HG03045 (cell line): ENCODE measurements at regions not wholly inside any gene's neighbourhood (a gene's known extent, or its start where the extent isn't known, plus 50 kb on each side); places are given as distances from the start of the nearest gene placed in this dataset.

Experiments used
- ATAC-seq: cut with Tn5 transposase; IDR thresholded peaks from one replicate; pipeline ENCODE4 v1.9.1; 2021; ENCODE audit warnings: mild to moderate bottlenecking, moderate library complexity; ENCODE audit not compliant: unreplicated experiment

DNA sequence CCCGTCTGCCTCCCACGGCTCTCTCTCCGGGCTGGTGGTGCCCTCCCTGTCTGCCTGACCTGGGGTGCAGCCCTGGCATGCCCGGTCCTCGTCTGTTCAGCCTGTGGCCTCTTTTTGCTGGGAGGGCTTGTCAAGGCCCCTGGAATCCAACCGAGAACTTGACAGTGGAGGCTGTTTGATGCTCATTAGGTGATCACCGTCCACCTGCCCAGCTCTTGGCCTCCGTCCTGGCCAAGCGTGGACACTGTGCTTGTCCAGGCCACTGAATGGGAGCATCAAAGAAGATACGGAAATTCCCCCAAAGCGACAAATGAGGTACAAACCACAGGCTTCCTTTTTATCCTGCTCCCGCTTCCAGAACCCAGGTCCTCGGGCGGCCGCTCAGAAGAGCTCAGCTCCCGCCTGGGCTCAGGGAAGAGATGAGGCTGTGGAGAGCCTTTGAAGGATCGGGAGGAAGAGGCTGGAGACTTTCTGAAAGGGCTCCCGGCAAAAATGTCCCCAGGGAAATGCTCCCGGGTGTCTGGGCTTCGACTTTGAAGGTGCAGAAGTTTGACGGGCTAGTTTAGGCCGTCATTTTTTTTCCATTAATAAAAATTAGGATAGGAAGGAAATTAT, 1273.9 kb downstream of the BRD1 start:
- ATAC-seq = no peak

DNA sequence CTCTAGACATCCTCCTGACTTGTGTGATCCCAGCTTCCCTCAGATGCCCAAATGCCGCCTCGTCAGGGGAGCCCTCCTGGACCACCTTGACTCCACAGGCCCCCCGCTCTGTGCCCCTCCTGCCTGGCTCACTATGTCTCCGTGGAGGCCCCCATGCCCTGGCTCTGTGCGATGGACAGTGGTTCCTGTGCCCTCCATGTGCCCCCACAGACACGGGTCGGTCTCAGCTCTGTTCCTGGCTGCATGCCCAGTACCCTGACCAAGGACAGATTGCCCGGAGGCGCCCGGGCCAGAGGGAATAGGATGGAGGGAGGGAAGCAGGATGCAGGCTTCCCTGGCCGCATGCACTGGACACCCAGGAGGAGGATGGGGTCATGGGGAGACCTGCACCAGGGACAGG, 1274.6 kb downstream of the BRD1 start:
- no peak for ATAC-seq

DNA sequence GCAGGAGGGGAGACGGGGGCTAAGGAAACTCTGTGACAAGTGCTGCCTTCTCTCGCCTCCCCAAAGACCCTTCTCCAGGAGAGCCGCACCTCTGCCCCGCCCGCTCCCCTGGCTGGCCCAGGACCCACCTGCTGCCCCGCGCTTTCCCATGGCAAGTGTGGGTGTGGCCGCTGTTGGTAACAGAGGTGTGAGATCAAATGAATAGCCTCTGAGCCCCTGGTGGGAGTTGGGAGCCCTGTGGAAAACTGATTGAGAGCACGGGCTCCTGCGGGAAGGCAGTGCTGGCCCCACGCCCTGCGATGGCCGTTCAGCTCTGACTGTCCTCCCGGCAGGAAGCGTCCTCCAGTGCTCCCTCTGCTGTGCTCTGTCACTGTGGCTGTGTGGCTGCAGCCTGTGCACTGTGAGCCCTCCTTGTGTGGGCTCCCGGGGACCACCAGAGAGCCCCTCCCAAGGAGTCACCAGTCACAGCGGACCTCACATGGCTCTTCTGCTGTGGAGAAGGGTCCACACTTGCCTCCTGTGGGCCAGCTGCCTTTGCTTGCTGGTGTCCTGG, 1275.9 kb downstream of the BRD1 start:
- no peak for ATAC-seq

DNA sequence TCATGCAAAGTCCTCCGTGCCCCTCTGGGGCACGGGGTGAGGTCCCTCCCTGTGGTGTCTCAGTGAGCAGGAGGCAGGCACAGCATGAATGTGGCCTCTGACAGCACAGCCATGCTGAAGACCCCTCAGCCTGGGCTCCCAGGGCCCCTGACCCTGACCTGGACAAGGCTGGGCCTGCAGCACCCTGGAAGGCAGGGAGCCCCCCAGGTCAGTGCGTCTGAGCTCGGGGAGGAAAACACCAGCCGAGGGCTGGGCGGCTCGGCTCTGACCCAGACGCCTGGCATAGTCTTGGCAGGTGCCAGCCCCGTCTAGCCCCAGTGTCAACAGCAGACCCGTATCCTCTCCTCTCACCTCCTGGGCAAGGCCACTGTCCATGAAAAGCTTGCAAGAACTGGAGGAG, 1276.6 kb downstream of the BRD1 start:
- no peak for ATAC-seq

DNA sequence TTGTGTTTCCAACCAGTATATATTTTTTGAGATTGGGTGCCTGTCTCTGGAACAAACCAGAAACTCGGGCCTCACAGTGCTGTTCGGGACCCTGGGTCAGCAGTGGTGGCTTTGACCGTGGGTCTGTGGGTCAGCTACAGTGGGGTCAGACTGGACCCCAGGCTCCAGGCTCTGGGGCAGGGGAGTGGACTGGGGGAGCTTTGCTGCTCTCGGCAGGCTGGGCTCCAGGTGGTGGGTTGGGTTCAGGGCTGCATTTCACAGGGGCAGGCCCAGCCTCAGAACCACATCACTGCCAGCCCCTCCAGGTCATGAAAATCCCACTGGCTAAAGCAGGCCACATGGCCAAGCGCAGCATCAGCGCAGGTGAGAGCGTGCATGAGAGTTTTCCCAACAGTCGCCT, 1279.3 kb downstream of the BRD1 start:
- no peak for ATAC-seq

DNA sequence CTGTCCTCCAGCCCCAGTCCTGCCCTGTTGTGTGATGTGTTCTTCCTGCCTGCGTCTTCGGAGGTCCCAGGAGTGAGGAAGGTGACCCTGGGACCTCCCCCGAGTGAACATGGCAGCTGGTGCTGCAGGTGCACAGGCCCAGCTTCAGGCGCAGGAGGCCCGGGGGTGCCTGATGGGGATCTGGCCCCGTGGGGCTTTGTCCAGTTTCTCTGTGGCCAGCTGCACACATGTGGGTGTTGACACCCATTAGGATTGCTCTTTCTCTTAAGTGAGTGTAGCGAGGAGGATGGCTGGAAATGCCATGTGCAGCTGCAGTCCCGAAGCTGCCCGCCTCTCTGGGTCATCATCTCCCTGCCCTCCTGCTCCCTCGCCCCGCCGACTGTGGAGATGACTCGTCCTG, 1279.7 kb downstream of the BRD1 start:
- ATAC-seq = no peak

DNA sequence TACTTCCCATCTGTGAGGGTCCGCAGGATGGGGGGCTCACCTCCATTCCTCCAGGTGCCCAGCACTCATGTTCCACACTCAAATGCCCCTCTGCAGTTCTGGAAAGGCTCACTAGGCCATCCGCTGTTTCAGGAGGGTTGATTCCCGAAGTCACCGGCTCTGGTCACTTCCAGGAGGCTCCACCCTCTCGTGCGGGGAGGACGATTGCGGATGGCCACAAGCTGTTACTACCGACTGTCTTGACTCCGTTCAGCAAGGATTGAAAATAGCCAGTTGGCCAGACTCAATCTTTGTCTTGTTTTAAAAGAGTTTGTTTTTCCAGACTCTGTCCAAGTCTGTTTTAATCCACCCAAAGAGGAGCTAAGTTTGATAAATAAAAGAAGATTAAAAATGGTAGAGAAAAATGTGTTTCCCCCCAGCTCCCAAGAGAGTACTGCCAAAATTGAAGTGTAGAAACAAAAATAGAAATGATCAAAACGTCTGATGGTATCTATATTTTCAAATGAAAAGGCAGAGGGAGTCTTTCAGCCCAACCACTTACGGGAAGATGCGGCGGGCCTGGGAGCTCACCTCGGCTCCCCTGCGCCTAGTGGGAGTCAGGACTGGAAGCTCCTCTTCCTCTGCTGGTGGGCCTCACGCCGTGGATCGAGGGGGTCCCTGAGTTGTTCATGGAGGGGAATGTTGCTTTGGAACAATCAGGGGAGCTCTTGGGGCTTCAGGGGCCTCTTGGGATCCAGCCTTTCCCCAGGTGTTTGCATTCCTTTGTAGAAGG, 1280.8 kb downstream of the BRD1 start:
- ATAC-seq = no peak

DNA sequence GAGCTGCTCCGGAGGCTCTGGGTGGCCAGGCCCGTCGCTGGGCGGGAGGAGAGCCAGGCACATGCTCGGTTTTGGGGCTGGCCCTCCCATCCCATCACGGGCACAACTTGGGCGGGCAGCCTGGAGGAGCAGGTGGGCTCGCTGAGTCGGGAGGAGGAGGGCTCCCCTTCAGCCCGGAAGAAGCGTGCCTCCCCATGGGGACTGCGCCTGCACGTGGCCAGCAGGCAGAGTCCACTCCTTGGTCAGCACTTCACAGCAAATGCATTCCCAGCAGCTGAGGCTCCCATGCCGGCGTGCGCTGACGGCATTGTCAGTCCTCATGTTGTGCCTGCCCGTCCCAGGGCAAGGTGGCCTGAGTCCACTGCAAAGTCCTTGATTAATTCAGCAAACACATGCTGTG, 1281.7 kb downstream of the BRD1 start:
- ATAC-seq = no peak

DNA sequence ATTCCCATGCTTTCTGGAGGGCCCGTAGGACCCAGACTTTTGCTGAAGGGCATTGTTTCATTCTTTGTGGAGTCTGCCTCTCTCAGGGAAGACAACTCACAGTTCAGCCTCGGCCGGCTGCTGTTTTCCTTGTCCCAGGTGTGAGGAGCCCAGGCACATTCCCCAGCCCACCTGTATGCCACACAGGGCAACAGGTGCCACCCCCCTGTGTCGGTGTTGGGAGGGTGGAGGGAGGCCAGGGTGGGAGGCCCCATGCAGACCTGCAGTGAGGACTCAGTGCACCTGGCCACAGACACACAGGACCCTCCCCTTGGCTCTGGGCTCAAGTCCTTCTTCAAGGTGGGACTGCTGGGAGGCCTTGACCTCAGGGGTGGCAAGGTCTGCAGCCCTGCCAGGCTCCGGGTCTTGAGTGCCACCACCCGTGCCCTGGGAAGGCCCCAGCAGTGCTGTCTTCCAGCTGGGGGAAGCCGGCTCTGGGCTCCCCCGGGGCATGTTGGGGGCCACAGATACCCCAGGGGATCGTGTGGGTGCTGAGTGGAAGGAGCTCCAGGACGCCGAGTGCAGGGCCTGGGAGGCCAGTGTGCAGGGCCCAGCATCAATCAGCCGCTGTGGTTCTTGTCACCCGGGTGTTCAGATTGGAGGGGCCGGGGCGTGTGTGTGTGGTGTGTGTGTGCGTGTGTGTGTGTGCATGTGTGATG, 1286.1 kb downstream of the BRD1 start:
- ATAC-seq = no peak

DNA sequence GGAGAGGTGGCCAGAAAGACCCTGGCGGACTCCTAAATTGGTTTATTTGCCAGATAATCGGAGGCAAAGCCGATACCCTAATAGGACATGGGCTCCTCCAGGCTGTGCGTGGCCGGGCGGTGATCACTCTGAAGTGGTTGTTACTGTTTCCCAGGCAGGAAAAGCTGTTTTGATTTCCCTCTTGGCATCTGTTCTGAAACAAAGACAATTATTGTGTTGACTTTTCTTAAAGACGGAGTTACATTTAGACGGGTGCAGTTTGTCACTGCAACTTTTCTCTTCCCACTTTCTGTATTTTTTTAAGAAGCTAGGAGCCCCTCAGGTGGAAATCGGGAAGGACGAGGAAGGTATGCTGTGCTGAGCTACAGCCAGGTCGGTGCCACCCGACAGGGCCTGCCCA, 1288.4 kb downstream of the BRD1 start:
- no peak for ATAC-seq

DNA sequence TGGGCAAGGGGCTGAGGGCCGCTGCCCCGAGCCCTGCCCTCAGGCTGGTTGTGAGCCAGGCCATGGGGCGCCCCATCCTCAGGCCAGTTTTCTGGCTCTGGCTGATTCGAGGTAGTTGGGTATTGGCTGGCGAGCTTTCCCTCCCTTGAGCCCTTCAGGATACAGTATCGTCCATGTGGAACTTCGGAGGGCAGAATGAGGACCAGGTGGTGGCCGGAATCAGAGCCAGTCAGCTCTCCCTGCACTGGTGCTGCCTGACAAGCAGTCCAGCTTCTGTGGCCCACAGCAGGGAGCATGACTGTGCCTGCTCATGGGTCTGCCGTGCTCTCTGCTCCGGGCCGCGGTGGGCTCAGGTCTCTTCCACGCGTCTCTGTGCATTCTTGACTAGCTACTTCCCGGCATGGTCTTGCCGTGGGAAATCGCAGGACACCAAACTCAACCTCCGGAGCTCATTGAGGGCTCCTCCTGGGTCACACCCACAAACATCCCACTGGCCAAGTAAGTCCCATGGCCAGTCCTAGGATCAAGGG, 1289.3 kb downstream of the BRD1 start:
- no peak for ATAC-seq

DNA sequence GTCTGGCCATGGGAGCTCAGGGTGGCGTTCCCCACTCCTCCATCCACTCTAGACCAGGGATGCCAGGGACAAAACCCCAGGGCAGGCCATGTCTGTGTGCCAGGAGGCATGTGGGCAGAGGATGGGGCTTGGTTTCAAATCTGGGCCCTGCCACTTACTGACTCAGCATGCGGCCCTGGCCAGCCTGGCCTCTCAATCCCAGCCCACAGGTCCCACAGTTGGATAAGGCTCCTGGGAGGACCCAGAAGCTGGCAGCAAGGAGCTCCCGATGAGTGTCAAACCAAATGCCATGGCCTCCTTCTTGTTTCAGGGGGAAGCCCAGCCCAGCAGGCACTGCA, 1290.4 kb downstream of the BRD1 start:
- no peak for ATAC-seq

DNA sequence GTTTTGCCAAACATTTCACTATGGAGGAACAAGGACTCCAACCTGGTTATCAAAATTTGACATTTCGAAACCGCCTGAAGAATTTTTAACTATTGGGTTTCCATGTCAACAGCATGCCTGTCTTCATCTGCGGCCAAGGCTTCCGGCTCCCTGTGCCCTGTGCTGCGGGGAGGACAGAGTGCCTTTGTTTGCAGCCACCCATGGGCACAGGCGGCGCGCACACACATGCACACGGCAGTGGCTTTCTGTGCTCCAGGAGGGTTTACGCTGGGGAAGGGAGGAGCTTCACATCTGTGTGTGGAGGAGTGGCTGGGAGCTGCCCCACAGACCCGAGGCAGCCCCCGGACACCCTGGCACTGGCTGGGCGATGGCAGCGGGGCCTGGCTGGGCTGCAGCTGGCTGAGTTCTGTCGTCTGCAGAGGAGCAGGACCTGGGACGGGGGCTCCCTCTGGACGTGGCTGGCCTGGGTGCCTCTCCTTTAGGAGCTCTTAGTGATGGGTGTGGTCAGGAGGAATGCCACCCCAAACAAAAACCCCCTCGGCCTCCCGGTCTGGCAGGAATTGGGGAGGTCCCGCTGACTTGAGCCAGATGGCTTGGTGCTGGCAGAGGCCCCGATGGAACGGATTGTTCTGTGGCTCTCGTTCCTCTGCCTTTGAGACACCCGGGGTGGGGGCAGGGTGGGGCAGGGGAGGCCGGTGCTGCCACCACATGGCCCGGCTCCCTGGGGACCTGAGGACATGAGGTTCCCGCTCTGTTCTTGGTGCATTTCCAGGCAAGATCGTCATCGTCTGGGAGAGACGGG, 1290.9 kb downstream of the BRD1 start:
- no peak for ATAC-seq

DNA sequence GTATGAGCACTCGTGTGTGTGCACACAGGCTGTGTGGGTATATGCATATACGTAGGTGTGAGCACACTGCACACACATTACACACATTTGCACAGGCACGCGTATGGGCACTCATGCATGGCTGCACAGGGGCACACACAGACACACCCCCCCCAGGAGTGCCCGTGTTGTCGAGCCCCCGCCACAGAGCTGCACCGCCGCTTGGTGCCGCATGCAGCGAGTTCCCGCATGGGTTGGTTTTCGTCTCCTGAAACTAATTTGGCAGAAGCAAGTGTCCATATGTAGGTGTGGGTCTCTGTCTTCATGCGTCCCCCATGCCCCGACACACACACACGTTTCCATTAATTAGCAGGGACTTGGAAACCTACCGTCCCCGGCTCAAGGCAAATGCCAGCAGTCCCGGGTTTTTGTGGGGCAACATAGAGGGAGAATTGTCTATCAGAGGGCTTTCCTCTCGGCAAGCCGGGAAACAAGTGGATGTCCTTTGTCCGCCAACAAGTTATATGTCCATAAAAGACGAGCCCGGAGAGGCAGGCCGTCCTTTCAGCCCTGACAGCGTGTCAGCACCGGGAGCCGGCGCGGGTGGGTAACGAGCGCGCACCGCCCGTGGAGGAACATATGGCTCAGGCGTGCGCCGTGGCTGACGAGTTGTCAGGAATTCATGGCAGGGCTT, 1291.7 kb downstream of the BRD1 start:
- ATAC-seq = no peak

DNA sequence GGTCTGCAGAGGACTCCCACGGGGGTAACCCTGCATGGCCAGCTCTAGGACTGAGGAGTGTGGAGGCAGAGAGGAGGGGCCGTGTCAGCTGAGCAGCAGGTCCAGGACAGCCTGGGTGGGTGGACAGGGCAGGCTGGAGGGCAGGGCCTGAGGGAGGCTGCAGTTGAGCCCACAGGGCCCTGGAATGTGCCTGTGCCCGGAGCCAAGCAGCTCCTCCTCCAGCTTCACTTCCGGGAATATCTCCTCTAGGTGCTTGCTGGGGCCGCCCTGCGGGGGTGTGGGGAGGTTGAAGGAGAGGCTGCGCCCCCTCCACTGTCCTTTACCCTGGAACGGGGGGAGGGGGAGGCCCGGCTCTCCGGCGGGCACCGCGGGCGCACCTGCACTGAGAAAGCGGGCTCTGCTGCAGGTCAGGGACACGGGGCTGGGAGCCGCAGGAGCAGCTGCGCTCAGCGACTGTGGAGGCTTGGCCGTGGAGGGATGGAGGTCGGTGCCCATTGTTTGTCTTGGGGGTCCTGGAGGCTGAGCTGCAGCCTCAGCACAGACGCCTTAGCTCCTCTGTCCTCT, 1293.2 kb downstream of the BRD1 start:
- ATAC-seq = no peak

DNA sequence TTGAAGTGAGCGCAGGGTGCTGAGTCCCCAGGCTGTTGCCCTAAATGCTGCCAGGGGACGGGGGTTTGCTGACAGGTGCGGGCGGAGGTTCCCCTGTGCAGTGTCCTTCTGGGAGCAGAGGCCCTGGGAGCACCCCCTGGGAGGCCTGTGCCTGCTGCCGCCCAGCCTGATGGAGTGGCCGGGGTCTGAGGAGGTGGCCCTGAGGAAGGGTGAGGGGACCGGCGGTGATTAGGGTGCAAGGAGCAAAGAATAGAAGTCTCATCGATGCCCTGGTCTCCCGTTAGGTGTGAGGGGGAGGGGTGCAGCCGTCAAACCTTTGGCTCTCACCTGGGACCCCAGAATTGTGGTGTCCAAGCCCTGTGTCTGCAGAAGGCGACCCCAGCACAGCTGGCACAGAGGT, 1294.7 kb downstream of the BRD1 start:
- no peak for ATAC-seq

DNA sequence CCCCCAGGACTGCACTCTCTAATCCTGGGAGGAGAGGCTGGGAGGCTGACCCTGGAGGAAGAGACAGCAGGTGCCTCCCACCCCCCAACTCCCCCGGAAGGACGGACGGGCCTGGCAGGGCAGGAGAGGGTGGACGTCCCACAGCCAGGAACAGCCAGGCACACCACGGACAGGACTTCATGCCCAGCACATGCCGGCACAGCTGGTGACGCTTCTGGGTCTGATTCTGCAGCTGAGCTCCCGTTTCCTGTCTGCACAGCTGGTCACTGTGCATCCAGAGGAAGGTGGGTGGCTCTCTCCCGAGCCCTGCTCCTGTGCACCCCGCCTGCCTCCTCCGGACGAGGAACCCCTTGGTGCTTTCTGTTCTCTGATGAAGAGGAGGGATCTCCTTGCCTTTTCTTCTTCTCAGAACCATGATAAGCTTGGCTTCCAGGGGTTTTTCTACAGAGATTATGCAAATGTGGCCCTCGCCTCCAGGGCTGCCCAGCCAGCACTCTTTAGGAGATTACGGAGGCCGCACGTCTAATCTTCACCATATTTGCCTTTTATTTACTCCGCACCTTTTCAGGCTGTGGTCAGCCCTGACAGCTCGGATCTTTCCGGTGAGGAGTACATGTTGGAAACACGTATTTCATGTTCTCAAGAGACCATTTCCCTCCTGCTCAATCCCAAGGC, 1295.8 kb downstream of the BRD1 start:
- no peak for ATAC-seq

DNA sequence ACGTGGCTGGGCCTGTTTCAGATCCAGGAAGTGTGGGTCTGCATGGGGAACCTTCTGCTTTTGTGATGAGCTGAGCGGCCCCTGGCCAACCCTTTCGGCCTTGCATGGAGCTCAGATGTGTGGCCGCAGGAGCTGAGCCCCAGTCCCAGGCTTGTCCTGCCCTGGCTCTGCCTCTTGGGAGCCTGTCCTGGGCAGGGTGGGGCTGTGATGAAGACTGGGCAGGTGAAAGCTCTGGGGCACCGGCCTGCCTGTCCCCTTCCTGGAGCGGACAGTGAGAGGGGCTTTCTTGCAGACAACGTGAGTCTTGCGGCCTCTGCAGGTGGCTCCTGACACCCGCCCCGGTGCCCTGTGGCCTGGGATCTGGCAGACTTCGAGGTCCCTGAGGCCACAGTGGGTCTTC, 1296.6 kb downstream of the BRD1 start:
- ATAC-seq = no peak

DNA sequence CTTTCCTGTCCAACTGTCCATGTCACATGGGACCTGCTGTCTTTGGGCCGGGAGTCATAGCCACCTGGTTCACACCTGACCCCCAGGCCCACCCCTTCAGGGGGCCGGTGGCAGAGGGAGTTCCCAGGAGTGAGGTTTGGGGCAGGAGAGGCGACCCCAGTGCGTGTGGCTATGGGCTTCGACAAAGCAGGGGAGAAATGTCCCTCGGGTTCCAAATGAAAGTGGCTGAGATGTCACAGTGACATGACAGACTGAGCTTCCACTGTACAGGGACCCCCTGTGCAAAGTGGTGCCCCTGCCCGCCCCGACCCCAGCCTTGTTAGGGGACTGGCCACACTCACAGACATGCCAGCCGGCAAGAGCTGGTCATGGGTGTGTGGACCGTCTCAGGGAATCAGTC, 1297.0 kb downstream of the BRD1 start:
- ATAC-seq = no peak
